ENCODE measurements at regions not wholly inside any gene's neighbourhood (a gene's known extent, or its start where the extent isn't known, plus 50 kb on each side); places are given as distances from the start of the nearest gene placed in this dataset.
"Not testable (repeated sequence)": the region's sequence is repeated elsewhere in the genome, so short reads cannot be mapped to it uniquely, and the experiment has no call there.

- no peak for FAIRE-seq
Measured at GRCh38 chr14:58907803-58908202, 270.0 kb downstream of the DACT1 start.

- no peak for FAIRE-seq
Measured at GRCh38 chr14:58912287-58912686, 274.5 kb downstream of the DACT1 start.

GRCh38 chr14:58912799-58913432 lies 275.2 kb downstream of the DACT1 start:
- no peak for FAIRE-seq

GRCh38 chr14:58914279-58914855 lies 274.1 kb upstream of the DAAM1 start:
- FAIRE-seq = no peak

- FAIRE-seq = no peak
Measured at GRCh38 chr14:58915646-58916045, 272.8 kb upstream of the DAAM1 start.

- FAIRE-seq = no peak
Measured at GRCh38 chr14:58918066-58918738, 270.3 kb upstream of the DAAM1 start.

- no peak for FAIRE-seq
Measured at GRCh38 chr14:58919217-58919616, 269.2 kb upstream of the DAAM1 start.

- no peak for FAIRE-seq
Measured at GRCh38 chr14:58920230-58920629, 268.2 kb upstream of the DAAM1 start.

- not testable (repeated sequence) for FAIRE-seq
Measured at GRCh38 chr14:58922201-58922940, 266.1 kb upstream of the DAAM1 start.

GRCh38 chr14:58923751-58924405 lies 264.6 kb upstream of the DAAM1 start:
- FAIRE-seq = no peak

GRCh38 chr14:58941629-58942028 lies 246.8 kb upstream of the DAAM1 start:
- FAIRE-seq = no peak

GRCh38 chr14:58942516-58942915 lies 246.0 kb upstream of the DAAM1 start:
- FAIRE-seq = no peak

GRCh38 chr14:58944343-58944967 lies 244.0 kb upstream of the DAAM1 start:
- peak; percentile 47 for FAIRE-seq

- FAIRE-seq = no peak
Measured at GRCh38 chr14:58944968-58945356, 243.5 kb upstream of the DAAM1 start.

GRCh38 chr14:58946431-58946830 lies 242.0 kb upstream of the DAAM1 start:
- no peak for FAIRE-seq

GRCh38 chr14:58947156-58947555 lies 241.3 kb upstream of the DAAM1 start:
- FAIRE-seq = no peak

GRCh38 chr14:58947814-58948445 lies 240.5 kb upstream of the DAAM1 start:
- FAIRE-seq = peak; percentile 13

GRCh38 chr14:58950555-58950954 lies 237.9 kb upstream of the DAAM1 start:
- FAIRE-seq = no peak

- no peak for FAIRE-seq
Measured at GRCh38 chr14:58951143-58951542, 237.3 kb upstream of the DAAM1 start.

GRCh38 chr14:58954052-58954451 lies 234.4 kb upstream of the DAAM1 start:
- FAIRE-seq = no peak

- FAIRE-seq = no peak
Measured at GRCh38 chr14:58954901-58955861, 233.3 kb upstream of the DAAM1 start.
